DMS 273 treated with DMSO at 0.1 percent for 48 hours (cell line): ENCODE measurements at regions not wholly inside any gene's neighbourhood (a gene's known extent, or its start where the extent isn't known, plus 50 kb on each side); places are given as distances from the start of the nearest gene placed in this dataset.

ENCODE experiments used
- DNase-seq: peaks from one replicate; lab custom pipeline; 2025; lab: John Stamatoyannopoulos, UW

GRCh38 chr1:227370533-227371254, 52.4 kb upstream of the CDC42BPA start:
- DNase-seq, result no peak

DNA sequence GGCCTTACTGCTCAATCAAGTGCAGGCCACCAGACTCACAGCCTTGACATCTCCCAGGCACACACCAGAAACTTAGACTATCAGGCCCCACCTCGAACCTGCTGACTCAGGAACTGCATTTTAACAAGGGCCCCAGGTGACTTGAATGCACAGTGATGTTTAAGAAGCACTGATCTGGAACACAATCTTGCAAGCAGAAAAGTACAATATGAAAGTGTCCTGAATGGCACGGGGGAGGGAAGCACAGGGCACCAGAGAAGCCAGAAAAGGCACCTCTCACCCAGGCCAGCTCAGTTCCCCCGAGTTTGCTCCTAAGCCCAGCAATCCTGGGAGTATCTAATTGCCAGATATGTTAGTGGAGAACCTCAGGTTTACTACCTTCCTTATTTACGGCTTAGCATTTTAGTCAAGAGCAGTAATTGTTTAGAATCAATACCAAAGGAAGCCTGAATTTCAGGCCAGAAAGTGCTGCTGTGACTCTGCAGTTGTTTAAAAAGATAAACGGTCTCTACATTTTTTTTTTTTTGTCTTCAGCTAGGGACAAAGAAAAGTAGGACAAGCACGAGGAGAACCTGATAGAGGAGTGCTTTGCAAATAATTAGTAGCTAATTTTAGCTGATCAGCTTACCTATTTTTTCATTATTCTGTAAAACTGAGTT, 50.9 kb upstream of the CDC42BPA start:
- DNase-seq, result no peak
